ENCODE measurements at regions not wholly inside any gene's neighbourhood (a gene's known extent, or its start where the extent isn't known, plus 50 kb on each side); places are given as distances from the start of the nearest gene placed in this dataset.

DNA sequence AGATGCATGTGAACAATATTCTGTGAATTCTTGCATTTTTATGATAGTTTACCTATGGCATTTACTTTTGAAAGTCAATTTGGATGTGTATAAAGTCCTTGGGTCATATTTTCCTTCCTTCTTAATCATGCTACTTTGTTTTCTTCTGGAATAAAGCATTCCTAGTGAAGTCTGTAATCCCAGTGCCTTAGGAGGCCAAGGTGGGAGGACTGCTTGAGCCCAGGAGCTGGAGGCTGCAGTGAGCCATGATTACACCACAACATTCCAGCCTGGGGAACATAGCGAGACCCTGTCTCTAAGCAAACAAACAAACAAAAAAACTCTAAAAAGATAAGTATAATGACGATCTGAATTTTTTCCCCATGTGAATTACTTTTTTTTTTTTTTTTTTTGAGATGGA, 69.7 kb upstream of the SYNCRIP start:
- no peak for TF ChIP-seq CTCF (IDR thresholded peaks at IDR 0.05)
- no peak for TF ChIP-seq POLR2A (IDR thresholded peaks at IDR 0.05)
